Panc1 (cell line): ENCODE measurements at regions not wholly inside any gene's neighbourhood (a gene's known extent, or its start where the extent isn't known, plus 50 kb on each side); places are given as distances from the start of the nearest gene placed in this dataset.

Source experiments
- ATAC-seq: fragments of 200-7000 bp; cut with Tn5 transposase; 2 replicates; pipeline ENCODE4 v1.9.1; 2020; ENCODE audit warnings: mild to moderate bottlenecking, moderate library complexity
- BruUV-seq: library from RNA; stranded (reverse); fragments of 400-500 nt; replicated peaks from 2 replicates; lab custom pipeline; 2021; lab: Mats Ljungman, UMichigan
- CTCF ChIA-PET: fragments of 300-600 bp; sonication (Branson Sonifier 250); formaldehyde crosslinking; loops from one replicate; lab custom pipeline; 2022; ENCODE audit warnings: antibody characterized with exemption; lab: Charles Lee
- POLR2A ChIA-PET: fragments of 300-600 bp; sonication (Branson Sonifier 250); formaldehyde crosslinking; loops from one replicate; lab custom pipeline; 2022; ENCODE audit warnings: antibody characterized with exemption; lab: Charles Lee
- DNase-seq: peaks from one replicate; pipeline ENCODE4 v3.0.0-alpha.2; 2010; ENCODE audit warnings: low read depth, low spot score
- H3K27ac ChIP-seq: 2 replicates; pipeline ENCODE4 v1.5.1; 2011; ENCODE audit warnings: mild to moderate bottlenecking, low read length, inconsistent platforms
- H3K27me3 ChIP-seq: fragments of 200-500 bp; sonication (Bioruptor generic); 2 replicates; pipeline ENCODE4 v1.6.0; 2014; ENCODE audit warnings: low read length, inconsistent platforms; ENCODE audit not compliant: control insufficient read depth, insufficient read depth
- H3K36me3 ChIP-seq: fragments of 200-500 bp; sonication (Bioruptor generic); 2 replicates; pipeline ENCODE4 v1.5.1; 2014; ENCODE audit warnings: inconsistent platforms, mild to moderate bottlenecking, low read length, moderate library complexity; ENCODE audit not compliant: control insufficient read depth, insufficient read depth
- H3K4me1 ChIP-seq: 2 replicates; pipeline ENCODE4 v1.5.1; 2011; ENCODE audit warnings: inconsistent platforms, mild to moderate bottlenecking, low read length, moderate library complexity; ENCODE audit not compliant: control insufficient read depth, insufficient read depth
- H3K4me3 ChIP-seq, 2 experiments: 2 replicates each; pipeline ENCODE4 v1.5.1; 2011 to 2012; ENCODE audit warnings: low read depth in 2 of 2, low read length in 2 of 2, mild to moderate bottlenecking in 2 of 2, inconsistent platforms in 1 of 2, moderate library complexity in 1 of 2
- H3K9me3 ChIP-seq: fragments of 200-500 bp; sonication (Bioruptor generic); 2 replicates; pipeline ENCODE4 v1.5.1; 2014; ENCODE audit warnings: low read depth, mild to moderate bottlenecking, inconsistent platforms, low read length, moderate library complexity; ENCODE audit not compliant: control insufficient read depth, insufficient read depth
- POLR2AphosphoS5 ChIP-seq: IDR thresholded peaks from 2 replicates; pipeline ENCODE4 v1.6.1; 2012; ENCODE audit warnings: mild to moderate bottlenecking, low read depth, low read length, moderate library complexity
- SIN3A ChIP-seq: IDR thresholded peaks from 2 replicates; pipeline ENCODE4 v1.6.1; 2012; ENCODE audit warnings: low read depth, mild to moderate bottlenecking, low read length, moderate library complexity, borderline replicate concordance; ENCODE audit not compliant: insufficient read depth
- TCF7L2 ChIP-seq: IDR thresholded peaks from 2 replicates; pipeline ENCODE4 v1.6.1; 2011; ENCODE audit warnings: mild to moderate bottlenecking, low read depth, low read length, inconsistent platforms
- in situ Hi-C: cut with HindIII; loops from 2 replicates; pipeline ENCODE4 v1.10.0; 2016; ENCODE audit warnings: low sequenced_read_pairs, low pct_unique_long_range_greater_than_20kb
- intact Hi-C: fragments of 100-400 bp; cut with micrococcal nuclease; formaldehyde crosslinking; loops from one replicate; pipeline ENCODE4 v1.10.0; 2022; ENCODE audit not compliant: unreplicated experiment
- TF ChIP-seq, protein P1 (sequence below): fragments of 450-650 bp; IDR thresholded peaks from 2 replicates; pipeline ENCODE4 v1.5.1; 2017; ENCODE audit warnings: mild to moderate bottlenecking
- TF ChIP-seq, protein P2 (sequence below), 2 experiments: IDR thresholded peaks; 2 replicates each; pipeline ENCODE4 v1.6.1; 2011 to 2012; ENCODE audit warnings: low read depth in 2 of 2, control low read depth in 1 of 2, low read length in 1 of 2, mild to moderate bottlenecking in 1 of 2, moderate library complexity in 1 of 2; ENCODE audit not compliant: insufficient read depth in 1 of 2

DNA sequence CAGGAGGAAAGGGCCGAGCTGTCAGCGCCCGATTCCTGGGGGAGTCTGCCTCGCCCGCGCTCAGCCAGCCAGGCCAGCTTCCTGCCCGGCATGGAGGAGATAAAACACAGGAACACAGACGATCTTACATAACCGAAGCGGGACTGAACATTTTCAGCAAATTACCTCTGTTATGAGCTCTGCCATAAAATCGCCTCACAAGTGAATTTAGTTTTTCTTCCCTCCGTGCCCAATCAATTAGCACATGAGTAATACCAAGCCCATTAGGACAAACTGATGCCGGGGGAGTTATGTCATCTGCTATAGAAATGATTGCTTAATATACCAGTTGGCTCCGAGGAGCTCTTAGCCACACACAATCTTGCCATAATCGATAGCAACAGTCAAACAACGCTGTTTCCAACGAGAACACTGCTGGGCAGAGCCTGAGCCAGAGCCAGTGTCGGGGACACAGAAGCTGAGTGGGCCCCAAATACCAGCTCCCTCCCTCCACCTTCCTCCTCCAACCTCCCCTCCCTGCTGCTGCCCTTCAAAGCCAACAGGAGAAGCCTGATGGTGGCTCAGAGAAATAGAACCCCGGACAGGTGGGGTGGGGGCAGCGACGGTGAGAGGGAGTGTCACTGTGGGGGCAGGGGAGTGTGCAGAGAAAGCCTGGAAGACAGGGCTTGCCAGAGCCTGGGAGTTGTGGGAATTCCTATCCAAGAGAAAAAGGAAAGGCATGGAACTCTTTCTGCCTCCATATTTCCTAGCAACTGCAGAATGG lies 279.4 kb upstream of the TLE3 start:
- Histone ChIP-seq H3K9me3 (peaks cover 7% of the 10 kb centered on the region; the same call in 1 of the 2 replicates), H3K27me3 (no peaks in the 10 kb centered on the region), H3K27ac (peak overlapping the region; percentile 57), H3K4me3 (peak overlapping the region in 1 of 2 experiments; percentile 17; a peak in 1 of 4 replicates), H3K4me1 (peaks cover 44% of the 10 kb centered on the region), H3K36me3 (no peaks in the 10 kb centered on the region)
- intact Hi-C loops = no loop called here
- ATAC-seq (no peak), DNase-seq (no peak)
- TF ChIP-seq, protein P1, sequence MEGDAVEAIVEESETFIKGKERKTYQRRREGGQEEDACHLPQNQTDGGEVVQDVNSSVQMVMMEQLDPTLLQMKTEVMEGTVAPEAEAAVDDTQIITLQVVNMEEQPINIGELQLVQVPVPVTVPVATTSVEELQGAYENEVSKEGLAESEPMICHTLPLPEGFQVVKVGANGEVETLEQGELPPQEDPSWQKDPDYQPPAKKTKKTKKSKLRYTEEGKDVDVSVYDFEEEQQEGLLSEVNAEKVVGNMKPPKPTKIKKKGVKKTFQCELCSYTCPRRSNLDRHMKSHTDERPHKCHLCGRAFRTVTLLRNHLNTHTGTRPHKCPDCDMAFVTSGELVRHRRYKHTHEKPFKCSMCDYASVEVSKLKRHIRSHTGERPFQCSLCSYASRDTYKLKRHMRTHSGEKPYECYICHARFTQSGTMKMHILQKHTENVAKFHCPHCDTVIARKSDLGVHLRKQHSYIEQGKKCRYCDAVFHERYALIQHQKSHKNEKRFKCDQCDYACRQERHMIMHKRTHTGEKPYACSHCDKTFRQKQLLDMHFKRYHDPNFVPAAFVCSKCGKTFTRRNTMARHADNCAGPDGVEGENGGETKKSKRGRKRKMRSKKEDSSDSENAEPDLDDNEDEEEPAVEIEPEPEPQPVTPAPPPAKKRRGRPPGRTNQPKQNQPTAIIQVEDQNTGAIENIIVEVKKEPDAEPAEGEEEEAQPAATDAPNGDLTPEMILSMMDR = no peak
- no peak for TF ChIP-seq POLR2AphosphoS5
- TF ChIP-seq, protein P2, sequence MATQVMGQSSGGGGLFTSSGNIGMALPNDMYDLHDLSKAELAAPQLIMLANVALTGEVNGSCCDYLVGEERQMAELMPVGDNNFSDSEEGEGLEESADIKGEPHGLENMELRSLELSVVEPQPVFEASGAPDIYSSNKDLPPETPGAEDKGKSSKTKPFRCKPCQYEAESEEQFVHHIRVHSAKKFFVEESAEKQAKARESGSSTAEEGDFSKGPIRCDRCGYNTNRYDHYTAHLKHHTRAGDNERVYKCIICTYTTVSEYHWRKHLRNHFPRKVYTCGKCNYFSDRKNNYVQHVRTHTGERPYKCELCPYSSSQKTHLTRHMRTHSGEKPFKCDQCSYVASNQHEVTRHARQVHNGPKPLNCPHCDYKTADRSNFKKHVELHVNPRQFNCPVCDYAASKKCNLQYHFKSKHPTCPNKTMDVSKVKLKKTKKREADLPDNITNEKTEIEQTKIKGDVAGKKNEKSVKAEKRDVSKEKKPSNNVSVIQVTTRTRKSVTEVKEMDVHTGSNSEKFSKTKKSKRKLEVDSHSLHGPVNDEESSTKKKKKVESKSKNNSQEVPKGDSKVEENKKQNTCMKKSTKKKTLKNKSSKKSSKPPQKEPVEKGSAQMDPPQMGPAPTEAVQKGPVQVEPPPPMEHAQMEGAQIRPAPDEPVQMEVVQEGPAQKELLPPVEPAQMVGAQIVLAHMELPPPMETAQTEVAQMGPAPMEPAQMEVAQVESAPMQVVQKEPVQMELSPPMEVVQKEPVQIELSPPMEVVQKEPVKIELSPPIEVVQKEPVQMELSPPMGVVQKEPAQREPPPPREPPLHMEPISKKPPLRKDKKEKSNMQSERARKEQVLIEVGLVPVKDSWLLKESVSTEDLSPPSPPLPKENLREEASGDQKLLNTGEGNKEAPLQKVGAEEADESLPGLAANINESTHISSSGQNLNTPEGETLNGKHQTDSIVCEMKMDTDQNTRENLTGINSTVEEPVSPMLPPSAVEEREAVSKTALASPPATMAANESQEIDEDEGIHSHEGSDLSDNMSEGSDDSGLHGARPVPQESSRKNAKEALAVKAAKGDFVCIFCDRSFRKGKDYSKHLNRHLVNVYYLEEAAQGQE (IDR thresholded peaks at IDR 0.05; ENCODE audit: insufficient read depth in 1 of 2, low read depth in 2 of 2, low read length in 1 of 2) = no peak
- TF ChIP-seq TCF7L2 = no peak
- TF ChIP-seq SIN3A = no peak
- ChIA-PET CTCF (interaction anchor here (0.6 to 0.7 kb wide), 2 partner anchors 56 to 189 kb away, joined by 3 to 10 read pairs; no protein-coding TSS in a partner anchor), POLR2A (interaction anchor here (0.6 kb wide), 1 partner anchor 250 kb away, joined by 5 read pairs; no protein-coding TSS in a partner anchor)
- in situ Hi-C loops = no loop called here
- BruUV-seq = no TSS peak

DNA sequence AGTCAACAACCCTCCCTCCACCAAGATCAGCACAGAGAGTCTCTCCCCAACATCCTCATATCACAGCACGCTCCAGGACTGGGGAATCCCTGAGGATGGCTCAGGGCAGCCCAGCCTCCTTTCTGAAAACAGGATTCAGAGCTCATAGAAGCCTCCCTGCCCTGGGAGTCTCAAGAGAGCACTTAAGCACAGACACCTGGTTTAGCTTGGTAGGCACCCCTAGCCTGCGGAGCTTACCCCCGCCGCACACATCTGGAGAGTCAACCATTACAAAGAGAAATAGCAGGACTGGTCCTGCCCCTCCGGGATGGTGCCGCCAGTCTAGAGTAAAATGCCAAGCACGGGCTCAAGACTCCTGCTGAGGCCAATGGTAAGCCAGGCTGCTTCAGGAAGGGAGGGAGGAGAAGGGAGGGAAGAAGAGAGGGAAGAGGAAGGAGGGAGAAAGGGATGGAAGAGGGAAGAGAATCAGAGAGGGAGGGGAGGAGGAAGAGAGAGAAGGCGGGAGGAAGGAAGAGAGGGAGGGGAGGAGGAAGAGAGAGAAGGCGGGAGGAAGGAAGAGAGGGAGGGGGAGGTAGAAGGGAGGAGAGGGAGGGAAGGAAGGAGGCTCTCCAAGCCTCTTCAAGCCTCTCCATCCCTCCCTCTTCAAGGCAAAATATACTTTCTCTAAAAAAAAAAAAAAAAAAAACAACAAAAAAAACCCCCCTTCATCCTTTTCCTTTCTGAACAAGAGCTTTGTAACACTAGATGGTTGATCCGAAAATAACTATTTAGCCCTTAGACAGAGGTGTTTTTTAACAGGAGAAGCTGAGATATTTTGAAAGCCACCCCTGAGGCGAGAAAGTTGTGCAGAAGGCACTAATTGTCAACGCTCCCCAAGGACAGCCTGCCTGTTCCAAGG lies 278.6 kb upstream of the TLE3 start:
- no TSS peak for BruUV-seq
- H3K4me1 ChIP-seq = peaks cover 44% of the 10 kb centered on the region
- ChIA-PET POLR2A (interaction anchor here (0.6 kb wide), 2 partner anchors 249 to 275 kb away, joined by 5 to 10 read pairs; no protein-coding TSS in a partner anchor), CTCF (interaction anchor here (0.6 to 0.7 kb wide), 2 partner anchors 57 to 189 kb away, joined by 3 to 10 read pairs; no protein-coding TSS in a partner anchor)
- in situ Hi-C loops (no loop called here), intact Hi-C loops (no loop called here)
- DNase-seq (no peak), ATAC-seq (peak; percentile 42)
- peak overlapping the region in 1 of 2 experiments; percentile 17; a peak in 1 of 4 replicates for H3K4me3 ChIP-seq
- H3K27me3 ChIP-seq = no peaks in the 10 kb centered on the region
- H3K9me3 ChIP-seq = no peaks in the 10 kb centered on the region
- no peak for TF ChIP-seq POLR2AphosphoS5
- TF ChIP-seq, protein P2 (IDR thresholded peaks at IDR 0.05; ENCODE audit: insufficient read depth in 1 of 2, low read depth in 2 of 2, low read length in 1 of 2) = no peak
- H3K27ac ChIP-seq = peak overlapping the region; percentile 57
- H3K36me3 ChIP-seq = no peaks in the 10 kb centered on the region
